Neuronal stem cell (in vitro differentiated cells): ENCODE measurements at regions not wholly inside any gene's neighbourhood (a gene's known extent, or its start where the extent isn't known, plus 50 kb on each side); places are given as distances from the start of the nearest gene placed in this dataset.

Experiments used
- DNase-seq: peaks from one replicate; pipeline ENCODE4 v3.0.0-alpha.2; 2013; ENCODE audit warnings: low spot score
- H2AFZ ChIP-seq: one replicate; pipeline ENCODE4 v1.6.1; 2013; ENCODE audit warnings: mild to moderate bottlenecking, low read length, inconsistent platforms
- H2AK5ac ChIP-seq: 2 replicates; pipeline ENCODE4 v1.6.1; 2013; ENCODE audit warnings: low read depth, mild to moderate bottlenecking, inconsistent platforms, low read length, moderate library complexity, mixed read lengths
- H2BK120ac ChIP-seq: 2 replicates; pipeline ENCODE4 v1.6.1; 2013; ENCODE audit warnings: low read depth, mild to moderate bottlenecking, inconsistent platforms, low read length, moderate library complexity, mixed read lengths
- H2BK12ac ChIP-seq: one replicate; pipeline ENCODE4 v1.6.1; 2013; ENCODE audit warnings: low read length, inconsistent platforms
- H2BK15ac ChIP-seq: 2 replicates; pipeline ENCODE4 v1.6.1; 2013; ENCODE audit warnings: mild to moderate bottlenecking, low read length, inconsistent platforms, mixed read lengths
- H2BK5ac ChIP-seq: one replicate; pipeline ENCODE4 v1.6.1; 2013; ENCODE audit warnings: inconsistent platforms, mild to moderate bottlenecking, low read length, moderate library complexity
- H3K14ac ChIP-seq: one replicate; pipeline ENCODE4 v1.6.1; 2013; ENCODE audit warnings: low read length, inconsistent platforms
- H3K18ac ChIP-seq: 2 replicates; pipeline ENCODE4 v1.6.1; 2013; ENCODE audit warnings: low read length, inconsistent platforms
- H3K23ac ChIP-seq: 2 replicates; pipeline ENCODE4 v1.6.1; 2013; ENCODE audit warnings: low read depth, mild to moderate bottlenecking, mixed read lengths, low read length, inconsistent platforms; ENCODE audit not compliant: poor library complexity
- H3K27ac ChIP-seq: replicated peaks from 3 replicates; pipeline ENCODE4 v1.5.1; 2013; ENCODE audit warnings: low read length, inconsistent platforms
- H3K27me3 ChIP-seq, 3 experiments: 2 replicates each; pipeline ENCODE4 v1.6.1; 2013; ENCODE audit warnings: low read length in 3 of 3, mild to moderate bottlenecking in 2 of 3, inconsistent platforms in 1 of 3, low read depth in 1 of 3, mixed read lengths in 1 of 3, moderate library complexity in 1 of 3; ENCODE audit not compliant: control insufficient read depth in 3 of 3, insufficient read depth in 3 of 3
- H3K36me3 ChIP-seq, 2 donors: replicated peaks in 1 of 2; 2 replicates each; pipeline ENCODE4 v1.6.1; 2013; ENCODE audit warnings: low read length in 2 of 2; ENCODE audit not compliant: control insufficient read depth in 2 of 2, insufficient read depth in 2 of 2
- H3K4ac ChIP-seq: 2 replicates; pipeline ENCODE4 v1.6.1; 2013; ENCODE audit warnings: inconsistent platforms, mild to moderate bottlenecking, low read length, moderate library complexity
- H3K4me1 ChIP-seq, 2 donors: 1 replicate in 1 of 2; 2 replicates in 1 of 2; pipeline ENCODE4 v1.6.1; 2013; ENCODE audit warnings: low read length in 2 of 2, low read depth in 1 of 2; ENCODE audit not compliant: control insufficient read depth in 2 of 2, insufficient read depth in 1 of 2
- H3K4me2 ChIP-seq: one replicate; pipeline ENCODE4 v1.6.1; 2013; ENCODE audit warnings: mild to moderate bottlenecking, low read length, inconsistent platforms; ENCODE audit not compliant: insufficient read depth, poor library complexity, severe bottlenecking
- H3K4me3 ChIP-seq, 2 donors: 2 replicates each; pipeline ENCODE4 v1.5.1; 2013; ENCODE audit warnings: low read length in 2 of 2, mild to moderate bottlenecking in 2 of 2, inconsistent platforms in 1 of 2, moderate library complexity in 1 of 2
- H3K79me1 ChIP-seq: one replicate; pipeline ENCODE4 v1.6.1; 2013; ENCODE audit warnings: low read depth, mild to moderate bottlenecking, inconsistent platforms, low read length, moderate library complexity
- H3K9ac ChIP-seq: one replicate; pipeline ENCODE4 v1.6.1; 2013; ENCODE audit warnings: mild to moderate bottlenecking, low read depth, low read length, inconsistent platforms; ENCODE audit not compliant: poor library complexity
- H3K9me3 ChIP-seq, 2 donors: replicated peaks in 1 of 2; 2 replicates each; pipeline versions ENCODE3 to v1.6.1; 2013; ENCODE audit warnings: low read length in 2 of 2, mild to moderate bottlenecking in 2 of 2, inconsistent platforms in 1 of 2, low read depth in 1 of 2, mixed read lengths in 1 of 2, moderate library complexity in 1 of 2; ENCODE audit not compliant: control insufficient read depth in 2 of 2, insufficient read depth in 1 of 2
- H4K8ac ChIP-seq: one replicate; pipeline ENCODE4 v1.6.1; 2013; ENCODE audit warnings: low read depth, mild to moderate bottlenecking, inconsistent platforms, low read length, moderate library complexity
- H4K91ac ChIP-seq: one replicate; pipeline ENCODE4 v1.6.1; 2013; ENCODE audit warnings: low read length, low read depth, mild to moderate bottlenecking, inconsistent platforms; ENCODE audit not compliant: poor library complexity
- WGBS, 2 donors: extraction: QIAGEN DNeasy Blood & Tissue Kit; methylation state at CpG; one replicate each; pipeline ENCODE4 v1.1.7; 2013; ENCODE audit warnings: missing lambda C conversion rate in 2 of 2, mixed read lengths in 1 of 2; ENCODE audit not compliant: insufficient read length in 2 of 2, insufficient replicate concordance in 1 of 2; ENCODE audit errors: extremely low coverage in 2 of 2; 5-methylcytosine and 5-hydroxymethylcytosine counted together

DNA sequence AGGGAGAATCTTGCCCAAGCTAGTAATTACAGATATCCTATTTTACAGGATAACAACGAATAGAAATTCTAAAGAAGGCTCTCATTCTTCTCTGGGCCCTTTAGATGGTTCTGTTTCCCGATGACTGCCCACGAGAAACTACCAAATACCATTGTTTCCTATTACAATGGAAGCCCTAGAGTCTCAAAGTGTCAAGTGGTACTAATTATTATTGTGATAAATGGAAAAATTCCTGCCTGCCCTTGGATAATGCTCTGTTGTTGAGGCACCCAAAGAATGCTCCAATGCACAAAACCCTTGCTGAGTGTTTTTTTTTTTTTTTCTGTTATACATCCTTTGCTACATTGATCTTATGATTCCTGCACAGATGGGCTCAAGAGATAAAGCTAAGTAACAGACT lies 504.5 kb downstream of the XPNPEP1 start:
- Histone ChIP-seq H3K14ac (no peak overlapping the region), H2BK15ac (no peak overlapping the region), H3K9ac (no peak overlapping the region), H2AFZ (no peak overlapping the region), H3K4me1 (peaks cover 0 to 6% of the 10 kb centered on the region in 2 donors), H4K91ac (no peak overlapping the region), H3K27ac (no peak overlapping the region), H3K23ac (no peak overlapping the region), H2AK5ac (no peak overlapping the region), H3K36me3 (no peaks in the 10 kb centered on the region), H3K18ac (no peak overlapping the region), H2BK12ac (no peak overlapping the region), H3K4me3 (no peak overlapping the region), H3K9me3 (no peaks in the 10 kb centered on the region), H4K8ac (no peak overlapping the region), H2BK120ac (no peak overlapping the region), H3K4ac (no peak overlapping the region), H2BK5ac (no peak overlapping the region), H3K27me3 (no peaks in the 10 kb centered on the region), H3K79me1 (no peaks in the 10 kb centered on the region), H3K4me2 (no peak overlapping the region)
- DNase-seq = no peak
- WGBS, 2 donors = no CpG with 5 or more reads among the region's 3 CpGs

GRCh38 chr10:109417803-109418202 lies 505.5 kb downstream of the XPNPEP1 start:
- Histone ChIP-seq H3K9me3 (no peaks in the 10 kb centered on the region), H4K91ac (no peak overlapping the region), H3K27me3 (no peaks in the 10 kb centered on the region), H3K4me2 (no peak overlapping the region), H3K4me3 (no peak overlapping the region), H3K36me3 (no peaks in the 10 kb centered on the region), H3K23ac (no peak overlapping the region), H2BK12ac (no peak overlapping the region), H3K27ac (no peak overlapping the region), H3K79me1 (no peaks in the 10 kb centered on the region), H4K8ac (no peak overlapping the region), H2AFZ (no peak overlapping the region), H2BK5ac (no peak overlapping the region), H3K9ac (no peak overlapping the region), H3K18ac (no peak overlapping the region), H2AK5ac (no peak overlapping the region), H2BK120ac (no peak overlapping the region), H3K14ac (no peak overlapping the region), H3K4me1 (peaks cover 0 to 4% of the 10 kb centered on the region in 2 donors), H2BK15ac (no peak overlapping the region), H3K4ac (no peak overlapping the region)
- no peak for DNase-seq
- WGBS, 2 donors = no CpG with 5 or more reads among the region's 4 CpGs

DNA sequence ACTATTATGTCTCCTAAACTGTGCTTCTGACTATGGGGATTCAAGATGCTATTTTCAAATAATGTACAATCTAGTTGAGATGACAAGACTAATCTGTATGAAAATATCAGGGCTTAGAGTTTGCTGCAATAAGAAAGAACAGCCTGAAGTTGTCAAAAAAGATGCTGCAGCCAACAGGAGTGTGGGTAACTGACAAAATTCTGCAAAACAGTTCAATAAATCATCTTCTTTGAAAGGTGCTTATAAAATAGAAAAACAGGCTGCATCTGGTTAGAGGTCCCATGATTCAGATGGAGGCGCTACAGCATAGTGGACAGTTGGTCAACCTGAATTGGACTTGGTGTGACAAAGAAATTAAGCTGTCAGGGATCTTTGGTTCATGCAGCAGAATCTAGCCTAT lies 511.0 kb downstream of the XPNPEP1 start:
- Histone ChIP-seq H3K4ac (no peak overlapping the region), H2BK15ac (no peak overlapping the region), H3K14ac (no peak overlapping the region), H3K79me1 (no peaks in the 10 kb centered on the region), H3K4me3 (no peak overlapping the region), H3K23ac (no peak overlapping the region), H3K27me3 (no peaks in the 10 kb centered on the region), H3K18ac (no peak overlapping the region), H2AK5ac (no peak overlapping the region), H3K9ac (no peak overlapping the region), H4K91ac (no peak overlapping the region), H4K8ac (no peak overlapping the region), H2AFZ (no peak overlapping the region), H3K4me1 (no peaks in the 10 kb centered on the region), H2BK12ac (no peak overlapping the region), H3K27ac (no peak overlapping the region), H2BK5ac (no peak overlapping the region), H3K4me2 (no peak overlapping the region), H2BK120ac (no peak overlapping the region), H3K36me3 (no peaks in the 10 kb centered on the region), H3K9me3 (no peaks in the 10 kb centered on the region)
- DNase-seq = no peak
- no CpG with 5 or more reads among the region's 1 CpG for WGBS, 2 donors

DNA sequence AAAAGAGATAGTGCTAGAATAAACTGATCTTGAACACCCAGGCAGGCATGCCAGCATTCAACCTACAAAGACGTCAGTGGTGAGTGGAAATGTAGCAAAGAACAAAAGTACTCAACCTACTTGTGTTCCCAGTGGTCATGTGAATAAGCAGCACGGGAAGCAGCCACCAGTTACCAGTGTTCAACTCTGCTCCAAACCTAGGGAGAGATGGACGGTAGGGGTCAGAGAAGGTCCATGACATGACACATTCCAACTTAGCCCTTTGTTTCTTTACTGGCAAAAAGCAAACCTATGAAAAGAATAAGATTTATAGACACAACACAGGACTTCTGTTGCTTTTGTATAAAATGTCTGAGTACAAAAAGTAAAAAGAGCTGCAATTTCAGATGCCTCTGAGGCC lies 511.4 kb downstream of the XPNPEP1 start:
- Histone ChIP-seq H3K4me2 (no peak overlapping the region), H3K27ac (no peak overlapping the region), H3K23ac (no peak overlapping the region), H3K4me3 (no peak overlapping the region), H3K18ac (no peak overlapping the region), H4K8ac (no peak overlapping the region), H2AK5ac (no peak overlapping the region), H2BK5ac (no peak overlapping the region), H3K27me3 (no peaks in the 10 kb centered on the region), H3K79me1 (no peaks in the 10 kb centered on the region), H4K91ac (no peak overlapping the region), H3K4me1 (no peaks in the 10 kb centered on the region), H3K14ac (no peak overlapping the region), H3K36me3 (no peaks in the 10 kb centered on the region), H3K4ac (no peak overlapping the region), H2BK120ac (no peak overlapping the region), H2AFZ (no peak overlapping the region), H3K9ac (no peak overlapping the region), H2BK12ac (no peak overlapping the region), H3K9me3 (no peaks in the 10 kb centered on the region), H2BK15ac (no peak overlapping the region)
- DNase-seq = no peak
- no CpG with 5 or more reads among the region's 3 CpGs for WGBS, 2 donors
